SK-N-SH (cell line): ENCODE measurements at regions not wholly inside any gene's neighbourhood (a gene's known extent, or its start where the extent isn't known, plus 50 kb on each side); places are given as distances from the start of the nearest gene placed in this dataset.

Source experiments
- CTCF ChIP-seq: fragments of 200-600 bp; sonication (generic); IDR thresholded peaks from 2 replicates; pipeline ENCODE4 v1.6.1; 2017; ENCODE audit warnings: antibody characterized with exemption, mild to moderate bottlenecking, moderate library complexity
- EP300 ChIP-seq, 2 experiments: IDR thresholded peaks; 2 replicates each; pipeline versions ENCODE4 v1.4.0 to v1.6.1; 2012; ENCODE audit warnings: borderline replicate concordance in 1 of 2, low read depth in 1 of 2, low read length in 1 of 2
- GABPA ChIP-seq: IDR thresholded peaks from 2 replicates; pipeline ENCODE4 v1.4.0; 2012; ENCODE audit warnings: low read depth, mild to moderate bottlenecking
- IRF3 ChIP-seq: fragments of 150-350 bp; IDR thresholded peaks from 2 replicates; pipeline ENCODE4 v1.6.1; 2016; ENCODE audit warnings: mild to moderate bottlenecking, low read depth, low read length
- MXI1 ChIP-seq: IDR thresholded peaks from 2 replicates; pipeline ENCODE4 v1.6.1; 2012; ENCODE audit warnings: mild to moderate bottlenecking, low read depth, low read length, improper control_type of control experiment
- NFIC ChIP-seq: IDR thresholded peaks from 2 replicates; pipeline ENCODE4 v1.4.0; 2012; ENCODE audit warnings: borderline replicate concordance
- POLR2AphosphoS5 ChIP-seq: IDR thresholded peaks from 2 replicates; pipeline ENCODE4 v1.6.1; 2012; ENCODE audit warnings: low read depth, low read length
- SMC3 ChIP-seq: IDR thresholded peaks from 2 replicates; pipeline ENCODE4 v1.6.1; 2012; ENCODE audit warnings: low read depth, low read length, improper control_type of control experiment
- YY1 ChIP-seq: IDR thresholded peaks from 2 replicates; pipeline ENCODE4 v1.4.0; 2012; ENCODE audit warnings: low read depth, mild to moderate bottlenecking

DNA sequence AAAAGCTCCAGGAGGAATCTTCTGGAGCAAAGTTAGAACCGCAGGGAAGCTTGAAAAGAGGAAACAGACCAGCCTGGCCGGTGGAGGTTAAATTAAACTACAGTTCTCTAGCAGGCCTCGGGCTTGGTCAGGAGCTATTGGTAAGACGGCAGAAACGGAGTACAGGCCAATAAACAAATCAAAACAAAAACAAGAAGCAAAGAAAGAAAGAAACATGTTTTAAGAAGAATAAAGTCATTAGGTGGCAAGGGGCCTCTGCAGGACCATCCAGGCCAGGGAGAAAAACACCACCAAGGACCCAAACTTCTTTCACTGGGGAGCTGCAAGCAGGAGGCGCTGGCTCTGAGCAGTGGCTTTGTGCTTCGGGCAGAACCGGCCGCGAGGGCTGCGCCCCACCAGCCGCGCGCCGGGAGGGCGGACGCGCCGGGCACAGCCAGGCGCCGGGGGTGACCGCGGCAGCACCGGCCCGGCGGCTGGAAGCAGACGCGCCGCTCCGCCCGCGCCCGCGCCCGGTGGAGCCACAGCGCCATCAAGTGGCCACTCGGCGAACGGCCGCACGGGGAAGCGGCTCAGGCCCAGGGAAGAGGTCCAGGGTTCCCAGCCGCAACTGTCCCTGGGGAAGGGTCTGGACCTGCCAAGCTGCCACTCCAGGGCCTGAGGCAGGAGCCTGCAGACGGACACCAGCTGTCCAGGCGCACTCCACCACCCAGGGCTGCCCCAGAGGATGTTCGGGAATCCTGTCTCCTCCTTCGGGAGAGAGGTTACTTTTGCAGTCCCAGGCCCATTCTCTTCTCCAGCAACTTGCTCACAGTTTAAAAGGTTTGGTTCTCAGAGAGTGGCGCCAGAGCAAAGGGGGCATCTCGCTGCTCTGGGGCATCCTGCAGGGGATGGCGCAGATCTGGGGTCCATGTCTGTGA is 419.4 kb downstream of the SOX9 start:
- TF ChIP-seq NFIC, result no peak
- peak; percentile 14 to 16; a peak in 1 of 4 replicates for TF ChIP-seq EP300 (IDR thresholded peaks at IDR 0.05; ENCODE audit: borderline replicate concordance in 1 of 2, low read depth in 1 of 2, low read length in 1 of 2)
- TF ChIP-seq CTCF, result peak; percentile 82
- no peak for TF ChIP-seq GABPA
- TF ChIP-seq SMC3, result peak; percentile 99
- no peak for TF ChIP-seq POLR2AphosphoS5
- no peak for TF ChIP-seq IRF3
- no peak for TF ChIP-seq MXI1
- TF ChIP-seq YY1, result no peak
